ENCODE measurements at regions not wholly inside any gene's neighbourhood (a gene's known extent, or its start where the extent isn't known, plus 50 kb on each side); places are given as distances from the start of the nearest gene placed in this dataset.
"Not testable (repeated sequence)": the region's sequence is repeated elsewhere in the genome, so short reads cannot be mapped to it uniquely, and the experiment has no call there.

- no peak for TF ChIP-seq CTCF (IDR thresholded peaks at IDR 0.05; ENCODE audit: low read depth, low read length)
Measured at GRCh38 chrX:2559124-2559523, 58.3 kb upstream of the DHRSX start.

GRCh38 chrX:2554891-2555290 lies 54.1 kb upstream of the DHRSX start:
- H3K4me3 ChIP-seq (ENCODE audit: low read depth, low read length), result no peak overlapping the region

More at GRCh38 chrX:2559124-2559523, 58.3 kb upstream of the DHRSX start:
- no peak overlapping the region for H3K4me3 ChIP-seq (ENCODE audit: low read depth, low read length)

DNA sequence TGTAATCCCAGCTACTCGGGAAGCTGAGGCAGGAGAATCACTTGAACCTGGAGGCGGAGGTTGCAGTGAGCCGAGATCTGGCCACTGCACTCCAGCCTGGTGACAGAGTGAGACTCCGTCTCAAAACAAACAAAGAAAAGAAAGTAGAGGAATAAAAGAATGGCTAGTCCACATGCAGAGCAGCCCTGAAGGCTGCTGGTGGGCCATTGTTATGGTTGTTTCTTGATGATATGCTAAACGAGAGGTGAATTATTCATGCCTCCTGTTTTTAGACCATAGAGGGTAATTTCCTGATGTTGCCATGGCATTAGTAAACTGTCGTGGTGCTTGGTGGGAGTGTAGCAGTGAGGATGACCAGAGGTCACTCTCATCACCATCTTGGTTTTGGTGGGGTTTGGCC lies 53.3 kb upstream of the DHRSX start:
- not testable (repeated sequence) for H3K4me3 ChIP-seq (ENCODE audit: low read depth, low read length)

More at GRCh38 chrX:2554891-2555290, 54.1 kb upstream of the DHRSX start:
- no peak for TF ChIP-seq CTCF (IDR thresholded peaks at IDR 0.05; ENCODE audit: low read depth, low read length)

GRCh38 chrX:2552621-2553201 lies 51.9 kb upstream of the DHRSX start:
- H3K4me3 ChIP-seq (ENCODE audit: low read depth, low read length), result no peak overlapping the region
- TF ChIP-seq CTCF (IDR thresholded peaks at IDR 0.05; ENCODE audit: low read depth, low read length), result no peak

GRCh38 chrX:2550328-2551020 lies 49.7 kb upstream of the DHRSX start:
- no peak overlapping the region for H3K4me3 ChIP-seq (ENCODE audit: low read depth, low read length)
- no peak for TF ChIP-seq CTCF (IDR thresholded peaks at IDR 0.05; ENCODE audit: low read depth, low read length)
